Astrocyte (in vitro differentiated cells and primary cell): ENCODE measurements at regions not wholly inside any gene's neighbourhood (a gene's known extent, or its start where the extent isn't known, plus 50 kb on each side); places are given as distances from the start of the nearest gene placed in this dataset.

ENCODE experiments used
- CTCF ChIP-seq: IDR thresholded peaks from 2 replicates; pipeline ENCODE4 v1.5.1; 2011; ENCODE audit warnings: low read depth, mild to moderate bottlenecking, inconsistent platforms, low read length, moderate library complexity; ENCODE audit not compliant: insufficient read depth
- EZH2 ChIP-seq: IDR thresholded peaks from 2 replicates; pipeline ENCODE4 v1.6.1; 2012; ENCODE audit warnings: mild to moderate bottlenecking, low read length, inconsistent platforms; ENCODE audit not compliant: insufficient read depth

DNA sequence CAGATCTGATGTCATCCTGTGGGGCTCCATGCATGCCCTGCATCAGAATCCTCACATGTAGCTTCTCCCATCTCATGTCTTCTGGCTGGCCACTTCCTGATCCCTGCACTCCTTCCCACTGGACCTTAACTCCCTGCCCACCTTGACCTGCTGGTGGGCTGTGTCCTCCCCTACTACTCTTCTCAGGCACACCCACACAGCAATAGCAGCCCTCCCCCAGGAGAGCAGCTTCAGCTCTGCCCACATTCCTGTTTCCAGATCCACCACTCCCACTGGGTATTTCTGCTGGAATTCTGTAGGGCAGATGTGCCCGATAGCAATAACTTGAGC is 137.0 kb upstream of the HS6ST1 start:
- no peak for TF ChIP-seq CTCF
- no peak for TF ChIP-seq EZH2
